ENCODE measurements at regions not wholly inside any gene's neighbourhood (a gene's known extent, or its start where the extent isn't known, plus 50 kb on each side); places are given as distances from the start of the nearest gene placed in this dataset.
"Not testable (repeated sequence)": the region's sequence is repeated elsewhere in the genome, so short reads cannot be mapped to it uniquely, and the experiment has no call there.

GRCh38 chr4:18480928-18481327 is 459.4 kb upstream of the LCORL start:
- no peak for DNase-seq

- DNase-seq = no peak
Measured at GRCh38 chr4:18480342-18480741, 458.8 kb upstream of the LCORL start.

- DNase-seq = no peak
Measured at GRCh38 chr4:18479825-18480224, 458.3 kb upstream of the LCORL start.

- DNase-seq = no peak
Measured at GRCh38 chr4:18463987-18464559, 442.5 kb upstream of the LCORL start.

- DNase-seq = no peak
Measured at GRCh38 chr4:18458465-18458864, 436.9 kb upstream of the LCORL start.

- DNase-seq = no peak
Measured at GRCh38 chr4:18454349-18454748, 432.8 kb upstream of the LCORL start.

- no peak for DNase-seq
Measured at GRCh38 chr4:18445110-18445509, 423.6 kb upstream of the LCORL start.

- no peak for DNase-seq
Measured at GRCh38 chr4:18444206-18444605, 422.7 kb upstream of the LCORL start.

- DNase-seq = no peak
Measured at GRCh38 chr4:18442957-18443356, 421.4 kb upstream of the LCORL start.

- DNase-seq = no peak
Measured at GRCh38 chr4:18441676-18442075, 420.1 kb upstream of the LCORL start.

- DNase-seq = no peak
Measured at GRCh38 chr4:18441203-18441590, 419.6 kb upstream of the LCORL start.

GRCh38 chr4:18440527-18441202 is 419.1 kb upstream of the LCORL start:
- no peak for DNase-seq

- DNase-seq = no peak
Measured at GRCh38 chr4:18439311-18439710, 417.8 kb upstream of the LCORL start.

- DNase-seq = no peak
Measured at GRCh38 chr4:18435781-18436180, 414.2 kb upstream of the LCORL start.

- DNase-seq = no peak
Measured at GRCh38 chr4:18422685-18423084, 401.1 kb upstream of the LCORL start.

- no peak for DNase-seq
Measured at GRCh38 chr4:18421519-18421918, 400.0 kb upstream of the LCORL start.

- DNase-seq = no peak
Measured at GRCh38 chr4:18419780-18420179, 398.2 kb upstream of the LCORL start.

- not testable (repeated sequence) for DNase-seq
Measured at GRCh38 chr4:18418195-18418898, 396.8 kb upstream of the LCORL start.

- not testable (repeated sequence) for DNase-seq
Measured at GRCh38 chr4:18417651-18418050, 396.1 kb upstream of the LCORL start.

- no peak for DNase-seq
Measured at GRCh38 chr4:18406264-18406663, 384.7 kb upstream of the LCORL start.

GRCh38 chr4:18405054-18405453 is 383.5 kb upstream of the LCORL start:
- no peak for DNase-seq

- no peak for DNase-seq
Measured at GRCh38 chr4:18404642-18405041, 383.1 kb upstream of the LCORL start.

GRCh38 chr4:18403327-18403726 is 381.8 kb upstream of the LCORL start:
- DNase-seq = no peak

GRCh38 chr4:18401868-18402267 is 380.3 kb upstream of the LCORL start:
- DNase-seq = no peak
